Ramos (cell line): ENCODE measurements at regions not wholly inside any gene's neighbourhood (a gene's known extent, or its start where the extent isn't known, plus 50 kb on each side); places are given as distances from the start of the nearest gene placed in this dataset.
"Not testable (repeated sequence)": the region's sequence is repeated elsewhere in the genome, so short reads cannot be mapped to it uniquely, and the experiment has no call there.

ENCODE experiments used
- in situ Hi-C: fragments of 300-500 bp; cut with MboI; formaldehyde crosslinking; loops from one replicate; pipeline ENCODE4 v1.14.3; 2022; ENCODE audit warnings: low sequenced_read_pairs; ENCODE audit not compliant: unreplicated experiment

- in situ Hi-C loops: no loop called here
These were observed 122.9 kb downstream of the CAVIN4 start for GRCh38 chr9:100700689-100701318.

GRCh38 chr9:100714372-100715099 is 136.7 kb downstream of the CAVIN4 start:
- in situ Hi-C loops: loop anchor here (10.0 kb wide), 1 partner anchor 590 kb away; no protein-coding TSS in a partner anchor

GRCh38 chr9:100715100-100715380 is 137.2 kb downstream of the CAVIN4 start:
- in situ Hi-C loops: loop anchor here (10.0 kb wide), 1 partner anchor 590 kb away; no protein-coding TSS in a partner anchor

- in situ Hi-C loops: loop anchor here (10.0 kb wide), 1 partner anchor 586 kb away; no protein-coding TSS in a partner anchor
These were observed 140.8 kb downstream of the CAVIN4 start for GRCh38 chr9:100718717-100719116.

- in situ Hi-C loops: no loop called here
These were observed 143.0 kb downstream of the CAVIN4 start for GRCh38 chr9:100720922-100721321.

- in situ Hi-C loops: no loop called here
These were observed 147.0 kb downstream of the CAVIN4 start for GRCh38 chr9:100724886-100725285.

GRCh38 chr9:100725371-100725770 is 147.5 kb downstream of the CAVIN4 start:
- in situ Hi-C loops: no loop called here

GRCh38 chr9:100729336-100729895 is 151.5 kb downstream of the CAVIN4 start:
- in situ Hi-C loops: no loop called here

- in situ Hi-C loops: no loop called here
These were observed 152.2 kb downstream of the CAVIN4 start for GRCh38 chr9:100730086-100730485.

GRCh38 chr9:100731038-100731556 is 153.2 kb downstream of the CAVIN4 start:
- in situ Hi-C loops: no loop called here

- in situ Hi-C loops: no loop called here
These were observed 153.7 kb downstream of the CAVIN4 start for GRCh38 chr9:100731557-100731956.

- in situ Hi-C loops: no loop called here
These were observed 161.3 kb downstream of the CAVIN4 start for GRCh38 chr9:100739208-100739607.

GRCh38 chr9:100739666-100740065 is 161.8 kb downstream of the CAVIN4 start:
- in situ Hi-C loops: no loop called here

GRCh38 chr9:100748930-100749329 is 171.1 kb downstream of the CAVIN4 start:
- in situ Hi-C loops: not testable (repeated sequence)

- in situ Hi-C loops: no loop called here
These were observed 178.3 kb downstream of the CAVIN4 start for GRCh38 chr9:100756217-100756616.

GRCh38 chr9:100759215-100759614 is 181.3 kb downstream of the CAVIN4 start:
- in situ Hi-C loops: no loop called here

- in situ Hi-C loops: no loop called here
These were observed 183.5 kb downstream of the CAVIN4 start for GRCh38 chr9:100761276-100761802.

- in situ Hi-C loops: no loop called here
These were observed 196.4 kb downstream of the CAVIN4 start for GRCh38 chr9:100774326-100774725.

- in situ Hi-C loops: no loop called here
These were observed 197.1 kb downstream of the CAVIN4 start for GRCh38 chr9:100774962-100775361.

GRCh38 chr9:100775912-100776311 is 198.0 kb downstream of the CAVIN4 start:
- in situ Hi-C loops: no loop called here

- in situ Hi-C loops: no loop called here
These were observed 206.9 kb downstream of the CAVIN4 start for GRCh38 chr9:100784755-100785154.
